NCI-H146 treated with DMSO at 0.1 percent for 48 hours (cell line): ENCODE measurements at regions not wholly inside any gene's neighbourhood (a gene's known extent, or its start where the extent isn't known, plus 50 kb on each side); places are given as distances from the start of the nearest gene placed in this dataset.

Experiments used
- DNase-seq: peaks from one replicate; lab custom pipeline; 2025; ENCODE audit not compliant: unreplicated experiment; lab: John Stamatoyannopoulos, UW

DNA sequence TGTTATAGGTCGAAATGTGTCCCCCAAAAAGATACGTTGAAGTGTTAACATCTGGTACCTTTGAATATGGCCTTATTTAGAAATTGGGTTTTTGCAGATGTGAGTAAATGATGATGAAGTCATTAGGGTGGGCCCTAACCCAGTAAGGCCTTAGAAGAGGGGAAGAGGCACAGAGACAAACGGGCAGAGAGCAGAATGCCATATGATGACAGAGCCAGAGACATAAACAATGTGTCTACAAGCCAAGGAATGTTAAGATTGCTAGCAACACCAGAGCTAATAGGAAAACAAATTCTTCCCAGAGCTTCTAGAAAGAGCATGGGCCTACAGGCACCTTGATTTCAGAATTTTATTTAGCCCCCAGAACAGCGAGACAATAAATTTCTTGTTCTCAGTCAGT is 693.1 kb upstream of the NECTIN3 start:
- no peak for DNase-seq

DNA sequence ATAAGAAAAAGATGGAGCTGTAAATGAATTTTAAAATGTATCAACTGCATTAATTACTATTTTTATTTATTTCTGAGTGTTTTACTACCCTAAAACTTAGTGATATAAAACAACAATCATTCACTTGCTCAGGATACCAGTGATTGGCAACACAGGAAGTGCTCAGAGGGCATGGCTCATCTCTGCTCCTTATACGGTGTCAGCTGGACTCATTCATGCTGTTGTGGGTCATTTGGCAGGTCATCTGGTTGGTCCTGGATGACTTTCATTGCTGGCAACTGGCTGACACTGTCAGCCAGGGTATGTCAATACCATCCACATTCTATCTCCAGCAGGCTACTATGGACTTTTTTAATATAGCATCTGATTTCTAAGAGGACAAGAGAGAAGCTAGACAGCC is 689.6 kb upstream of the NECTIN3 start:
- no peak for DNase-seq

DNA sequence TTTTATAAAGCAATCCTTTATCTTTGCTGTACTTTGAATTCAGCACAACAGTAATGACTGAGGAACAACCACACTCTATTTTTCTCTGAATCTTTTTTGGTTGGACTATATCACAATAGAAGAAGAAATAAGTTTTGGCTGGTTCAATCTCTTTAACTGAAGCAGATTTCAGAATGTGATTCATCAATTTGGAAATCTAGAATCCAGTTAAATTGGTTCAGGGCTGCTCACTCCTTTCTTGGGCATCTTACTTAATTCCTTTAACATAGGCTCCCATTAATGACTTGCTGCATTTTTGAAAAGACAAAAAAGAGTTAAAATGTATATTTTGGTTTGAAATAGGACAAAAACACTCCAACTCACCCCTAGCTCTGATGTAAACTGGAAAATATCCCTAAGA is 688.3 kb upstream of the NECTIN3 start:
- no peak for DNase-seq

DNA sequence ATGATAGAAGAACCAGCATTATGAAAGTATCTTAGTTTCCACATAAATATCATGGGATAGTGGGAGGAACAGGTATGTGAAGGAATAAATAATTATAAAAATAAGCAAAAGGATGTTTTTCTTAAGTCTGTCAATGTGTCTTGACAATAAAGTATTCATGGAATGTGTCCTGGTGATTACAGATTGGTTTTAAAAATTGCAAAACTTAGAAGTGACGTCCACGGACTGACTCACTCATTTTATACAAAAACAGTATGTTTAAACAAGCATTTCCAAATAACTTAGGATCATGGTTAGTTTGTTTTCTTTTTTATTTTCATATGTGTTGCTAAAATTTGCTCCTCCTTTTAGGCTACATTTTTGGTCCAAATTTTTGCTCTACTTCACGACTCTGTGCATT is 687.0 kb upstream of the NECTIN3 start:
- DNase-seq = no peak

DNA sequence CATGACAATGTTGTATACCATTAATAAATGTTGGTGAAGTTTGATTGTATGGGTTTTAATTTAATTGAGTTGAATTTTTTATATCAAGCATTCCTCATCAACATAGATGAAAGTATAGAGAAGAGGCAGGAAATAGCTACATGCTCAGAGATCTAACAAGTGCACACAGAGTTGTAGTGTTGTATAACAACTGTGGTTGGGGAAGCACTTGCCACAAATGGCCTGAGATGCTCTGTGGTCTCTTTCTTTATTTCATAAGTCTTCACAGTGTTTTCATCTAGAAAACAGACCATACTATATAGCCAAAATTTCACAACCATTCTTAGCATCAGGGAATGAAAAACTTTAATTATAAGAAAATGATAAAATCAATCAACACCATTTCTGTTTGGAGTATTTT is 682.6 kb upstream of the NECTIN3 start:
- no peak for DNase-seq

DNA sequence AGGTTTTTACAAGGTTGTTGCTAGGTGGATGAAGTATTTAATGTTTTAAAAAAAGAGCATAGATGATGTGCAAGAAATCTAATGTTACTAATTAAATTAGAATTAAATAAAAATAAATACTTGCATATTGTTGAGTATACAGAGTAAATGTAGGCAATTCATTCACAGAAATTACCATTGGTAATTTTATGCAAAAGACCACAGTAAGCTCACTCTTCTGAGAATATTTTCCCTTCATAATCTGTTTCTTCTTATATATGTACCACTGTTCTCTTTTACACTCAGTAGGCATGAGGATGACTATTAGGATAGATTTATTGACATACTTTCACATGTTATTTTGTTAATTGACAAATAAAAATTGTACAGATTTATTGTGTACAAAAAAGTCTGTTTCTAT is 681.2 kb upstream of the NECTIN3 start:
- no peak for DNase-seq

DNA sequence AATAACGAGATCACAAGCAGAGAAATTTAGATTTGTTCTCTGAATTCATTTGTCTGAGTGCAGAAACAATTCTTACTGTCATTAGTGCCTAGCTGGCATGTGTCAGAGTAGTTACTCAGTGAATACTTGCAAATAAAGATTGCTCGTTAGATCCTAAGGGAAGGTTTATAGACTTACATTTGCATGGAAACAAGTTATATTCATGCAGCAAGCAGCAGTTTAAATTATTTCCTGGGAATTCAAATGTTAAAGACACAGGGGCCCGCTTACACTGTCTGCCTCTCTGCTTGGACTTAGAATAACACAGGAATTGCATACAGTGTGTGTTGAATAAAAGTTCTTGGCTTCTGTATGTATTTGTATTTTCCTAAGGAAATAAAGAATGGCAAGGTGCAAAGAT is 680.6 kb upstream of the NECTIN3 start:
- no peak for DNase-seq

DNA sequence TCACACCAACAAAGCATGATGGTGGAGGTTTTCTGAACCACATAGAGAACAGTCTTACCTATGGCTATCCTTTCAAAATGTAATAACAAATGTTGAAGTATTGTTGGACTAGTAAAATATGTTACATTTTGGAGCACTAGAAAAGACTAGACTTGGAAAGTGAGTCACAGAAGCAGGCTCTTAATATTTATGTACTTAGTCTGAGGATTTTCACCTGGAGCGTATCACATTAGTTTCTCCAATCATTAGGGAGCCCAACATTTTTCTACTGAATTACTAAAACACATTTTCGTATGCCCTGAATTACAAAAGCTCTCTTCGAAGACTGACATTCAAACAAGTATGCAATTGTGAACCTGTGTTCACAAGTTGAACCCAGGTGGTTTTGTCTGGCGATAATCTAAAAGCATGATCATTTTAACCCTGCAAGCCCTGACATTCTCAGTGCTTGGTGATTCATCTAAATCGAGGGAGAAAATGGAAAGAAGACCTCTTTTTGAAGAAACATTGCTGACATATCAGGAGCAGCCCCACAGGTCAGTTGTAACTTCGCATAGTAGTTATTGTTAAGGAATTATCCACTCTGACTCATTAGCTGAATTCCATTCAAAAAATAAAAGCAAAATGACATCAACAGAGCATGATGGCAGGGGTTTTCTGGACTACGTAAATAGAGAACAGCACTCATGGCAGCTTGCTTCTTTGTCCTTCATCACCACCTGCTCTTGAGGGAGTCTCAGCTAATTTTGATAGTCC is 679.8 kb upstream of the NECTIN3 start:
- DNase-seq = no peak

DNA sequence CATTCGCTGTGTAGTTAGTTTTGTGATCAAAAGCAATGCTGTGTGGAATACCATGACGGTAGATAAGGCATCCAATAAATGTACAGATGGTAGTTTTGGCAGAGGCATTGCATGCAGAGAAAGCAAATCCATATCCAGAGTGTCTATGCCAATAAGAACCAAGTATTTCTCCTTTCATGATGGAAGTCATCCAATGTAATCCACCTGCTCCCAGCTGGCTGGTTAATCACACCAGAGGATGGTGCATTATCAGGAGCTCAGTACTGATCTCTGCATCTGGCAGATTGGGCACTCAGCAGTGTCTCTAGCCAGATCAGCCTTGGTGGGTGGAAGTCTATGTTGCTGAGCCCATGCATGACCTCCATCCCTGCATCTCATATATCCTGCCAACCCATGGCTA is 677.7 kb upstream of the NECTIN3 start:
- no peak for DNase-seq

DNA sequence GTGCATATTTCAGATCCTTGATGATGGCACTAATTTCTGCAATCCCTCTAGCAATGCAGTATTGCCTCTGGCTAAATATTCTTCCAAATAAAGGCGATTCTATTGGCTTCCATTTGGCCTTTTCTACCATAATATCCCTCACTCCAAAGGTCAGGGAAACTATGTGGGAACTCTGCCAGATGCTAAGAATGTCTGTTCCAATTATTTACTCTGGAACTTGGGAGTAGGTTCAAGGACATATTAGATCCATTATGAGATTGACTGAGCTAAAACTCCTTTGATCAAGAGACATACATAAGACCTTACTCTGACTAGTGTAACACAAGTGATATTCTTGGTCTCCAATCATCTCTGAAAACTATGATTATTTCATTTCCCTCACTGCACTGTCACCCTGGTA is 674.5 kb upstream of the NECTIN3 start:
- no peak for DNase-seq

DNA sequence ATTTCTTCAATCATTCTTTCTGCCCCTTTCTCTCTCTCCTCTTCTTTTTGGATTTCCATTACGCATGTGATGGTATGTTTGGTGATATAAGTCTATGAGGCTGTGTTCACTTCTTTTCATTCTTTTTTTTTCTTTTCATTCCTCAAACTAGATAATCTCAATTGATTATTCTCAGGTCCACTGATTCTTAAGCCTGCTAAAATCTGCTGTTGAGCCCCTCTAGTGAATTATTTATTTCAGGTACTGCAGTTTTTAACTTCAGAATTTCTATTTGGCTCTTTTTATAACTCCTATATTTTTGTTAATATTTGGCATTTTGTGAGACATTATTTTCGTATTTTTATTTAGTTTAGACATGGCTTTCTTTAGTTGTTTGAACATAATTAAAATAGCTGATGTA is 671.3 kb upstream of the NECTIN3 start:
- no peak for DNase-seq

DNA sequence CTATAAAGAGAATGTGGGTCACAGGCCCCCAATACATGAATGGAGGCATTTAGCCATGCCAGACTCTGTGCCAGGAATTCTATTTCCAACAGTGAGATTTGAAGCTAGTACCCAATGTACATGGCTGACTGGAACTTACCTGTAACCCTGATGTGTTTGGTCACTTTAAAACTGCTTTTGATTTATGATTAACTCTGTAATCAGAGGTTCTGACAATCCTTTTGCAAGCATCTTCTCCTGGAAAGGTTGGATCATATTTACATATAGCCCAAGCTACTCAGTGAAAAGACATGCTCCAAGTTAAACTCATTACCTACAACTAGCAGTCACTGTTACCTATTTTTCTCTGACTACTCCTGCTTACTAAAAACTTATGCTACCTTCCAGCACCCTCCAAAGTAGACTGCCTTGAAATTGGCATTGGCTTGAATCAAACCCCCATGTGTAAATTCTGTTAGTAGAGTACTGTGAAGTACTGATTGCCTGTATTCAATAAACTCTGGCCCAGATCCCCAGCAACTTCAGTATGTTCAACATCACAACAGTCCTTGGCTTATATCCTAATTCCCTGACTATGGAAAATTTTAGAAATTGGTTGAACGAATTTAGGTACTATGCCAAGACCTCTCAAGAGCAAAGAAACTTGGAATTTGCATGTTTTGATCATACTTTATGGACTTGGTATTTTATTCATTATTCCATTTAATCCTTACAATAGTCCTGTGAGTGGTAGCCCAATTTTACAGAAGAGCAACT is 665.6 kb upstream of the NECTIN3 start:
- no peak for DNase-seq

DNA sequence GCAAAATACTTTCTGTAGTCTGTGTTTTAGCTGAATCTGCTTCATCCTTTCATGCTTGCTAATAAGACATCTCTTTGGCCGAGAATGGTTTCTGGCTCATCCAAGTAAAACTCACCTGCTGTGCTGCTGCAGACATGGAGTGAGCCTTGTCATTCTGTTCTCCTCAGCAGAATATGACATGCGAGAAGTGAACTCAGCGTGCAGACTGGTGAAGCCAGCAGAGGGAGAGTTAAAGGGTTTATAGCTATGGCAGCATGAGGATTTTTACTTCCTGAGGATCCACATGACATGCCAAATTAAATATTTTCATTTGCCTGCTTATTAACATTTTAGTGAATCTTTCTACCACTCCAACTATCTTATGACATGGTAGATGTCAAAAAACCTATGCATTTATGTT is 658.4 kb upstream of the NECTIN3 start:
- no peak for DNase-seq

DNA sequence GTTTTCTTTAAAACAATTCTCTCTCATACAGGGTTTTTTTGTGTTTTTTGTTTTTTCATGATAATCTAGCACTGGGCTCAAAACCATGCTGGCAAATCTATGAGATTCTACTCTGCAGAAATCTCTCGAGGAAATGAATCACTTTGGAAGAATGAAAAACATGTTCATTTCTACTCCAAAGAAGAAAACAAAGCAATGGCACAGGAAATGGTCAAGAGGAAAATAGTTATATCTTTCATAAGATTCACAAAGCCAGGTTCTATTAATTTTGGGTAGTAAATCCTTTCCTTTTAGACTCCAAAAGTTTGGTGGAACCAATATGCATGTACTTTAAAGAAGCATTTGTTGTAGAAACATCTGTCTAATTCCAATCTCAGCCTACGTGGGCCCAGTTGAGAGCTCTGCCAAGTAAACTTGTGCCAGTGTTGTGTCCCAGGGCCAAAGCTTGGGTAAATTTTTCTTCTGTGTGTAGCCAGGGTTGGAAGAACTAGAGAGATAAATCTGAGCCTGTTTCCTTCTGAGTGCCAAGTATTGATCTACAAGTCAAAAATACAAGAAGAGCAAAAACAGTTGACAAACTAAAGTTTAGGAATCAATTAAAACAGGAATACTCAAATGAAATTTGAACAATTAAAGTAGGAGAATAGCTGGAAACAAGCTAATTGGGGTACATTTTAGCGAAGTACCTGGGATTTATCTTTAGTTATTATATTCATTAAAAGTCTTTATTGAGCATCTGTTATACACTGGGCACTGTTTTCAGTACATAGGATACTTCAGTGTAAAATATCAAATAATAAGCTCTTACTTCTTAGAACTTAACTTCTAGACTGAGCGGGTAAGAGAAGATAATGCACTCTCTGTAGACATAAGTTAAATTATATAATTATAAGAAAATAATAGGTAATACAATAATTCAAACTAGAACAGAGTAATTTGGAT is 657.5 kb upstream of the NECTIN3 start:
- DNase-seq = no peak

DNA sequence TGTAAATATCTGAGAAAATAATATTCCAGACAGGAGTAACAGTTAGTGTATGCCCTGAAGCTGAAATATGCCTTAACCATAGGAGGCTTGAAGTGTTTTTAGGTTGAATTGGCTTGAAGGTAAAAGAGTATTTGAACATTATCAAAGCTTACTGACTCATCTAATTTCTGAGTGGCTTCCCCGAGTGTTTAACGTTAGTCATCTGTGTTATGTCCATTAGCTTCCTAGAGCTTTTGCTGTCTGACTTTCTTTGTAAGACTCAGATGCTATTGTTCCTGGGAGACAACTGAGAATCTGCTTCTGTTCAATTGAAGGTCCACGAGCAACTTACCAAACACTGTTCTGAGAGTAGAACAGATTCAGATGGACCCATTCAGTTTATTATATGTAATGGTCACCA is 656.8 kb upstream of the NECTIN3 start:
- DNase-seq = no peak

DNA sequence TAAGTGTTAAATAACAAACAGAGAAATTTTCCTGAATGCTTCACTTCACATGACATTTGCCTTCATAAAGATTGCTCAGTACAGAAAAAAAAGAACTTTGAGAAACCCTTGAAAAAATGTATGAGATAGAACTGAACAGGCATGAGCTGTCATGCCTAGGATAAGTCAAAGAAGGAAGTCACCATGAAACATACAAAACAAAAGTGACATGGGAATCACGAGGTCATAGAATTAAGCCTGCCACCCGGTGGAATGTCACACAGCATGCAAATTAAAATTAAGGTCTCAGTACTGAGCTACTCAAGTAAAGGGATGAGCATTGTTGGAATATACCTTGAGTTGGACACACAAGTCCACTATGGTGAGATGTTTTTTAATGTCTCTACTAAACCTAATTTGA is 652.5 kb upstream of the NECTIN3 start:
- DNase-seq = no peak

DNA sequence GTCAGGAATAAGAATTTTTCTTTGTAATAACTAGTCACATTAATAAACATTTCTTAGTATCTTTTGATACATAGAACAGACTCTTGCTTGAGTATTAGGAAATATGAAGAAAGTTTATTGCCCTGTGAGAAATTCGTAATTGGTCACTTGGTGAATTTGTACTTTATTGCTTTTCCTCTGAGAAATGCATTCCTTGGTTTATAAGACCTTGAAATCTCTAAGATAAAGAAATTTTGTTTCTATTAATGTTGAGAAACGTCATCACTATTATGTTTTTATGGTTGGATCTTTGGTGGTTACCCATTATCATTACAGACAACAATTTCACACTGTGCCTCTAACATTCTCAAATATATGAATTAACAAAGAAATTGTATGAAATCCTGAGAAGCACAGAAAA is 652.0 kb upstream of the NECTIN3 start:
- DNase-seq = no peak

DNA sequence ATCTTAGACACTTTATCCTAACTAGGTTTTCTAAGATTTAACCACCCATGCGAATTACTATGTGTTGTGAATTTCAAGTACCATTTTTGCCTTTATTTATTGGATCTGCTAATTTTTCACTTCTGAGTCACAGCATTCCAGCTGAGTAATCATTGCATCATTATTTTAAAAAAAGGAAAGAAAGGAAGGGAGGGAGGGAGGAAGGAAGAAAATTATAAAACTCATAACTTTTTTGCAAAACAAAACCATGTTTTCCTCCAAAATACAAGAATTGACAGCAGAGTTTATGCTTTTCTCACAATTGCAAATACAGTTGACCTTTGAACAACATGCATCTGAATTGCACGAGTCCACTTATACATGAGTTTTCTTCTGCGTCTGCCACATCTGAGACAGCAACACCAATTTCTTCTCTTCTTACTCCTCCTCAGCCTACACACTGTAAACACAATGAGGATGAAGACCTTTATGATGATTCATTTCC is 651.4 kb upstream of the NECTIN3 start:
- no peak for DNase-seq

DNA sequence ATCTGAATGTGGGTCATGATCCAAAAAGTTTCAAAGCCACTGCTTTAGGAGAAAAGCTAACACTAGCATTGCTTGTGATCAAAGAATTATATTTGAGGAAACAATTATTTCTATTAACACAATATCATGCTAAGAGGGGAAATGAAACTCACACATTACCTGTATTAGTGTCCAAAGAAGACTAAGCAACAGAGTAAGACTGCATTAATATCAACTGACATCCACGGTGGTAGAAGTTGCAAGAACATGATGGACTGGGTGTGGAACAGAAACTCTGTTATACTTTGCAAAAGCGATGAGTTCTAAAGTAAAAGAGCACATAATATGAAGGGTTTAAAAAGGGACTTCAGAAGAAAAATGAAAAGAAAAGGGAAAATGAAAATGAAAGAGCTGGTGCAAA is 648.3 kb upstream of the NECTIN3 start:
- no peak for DNase-seq

DNA sequence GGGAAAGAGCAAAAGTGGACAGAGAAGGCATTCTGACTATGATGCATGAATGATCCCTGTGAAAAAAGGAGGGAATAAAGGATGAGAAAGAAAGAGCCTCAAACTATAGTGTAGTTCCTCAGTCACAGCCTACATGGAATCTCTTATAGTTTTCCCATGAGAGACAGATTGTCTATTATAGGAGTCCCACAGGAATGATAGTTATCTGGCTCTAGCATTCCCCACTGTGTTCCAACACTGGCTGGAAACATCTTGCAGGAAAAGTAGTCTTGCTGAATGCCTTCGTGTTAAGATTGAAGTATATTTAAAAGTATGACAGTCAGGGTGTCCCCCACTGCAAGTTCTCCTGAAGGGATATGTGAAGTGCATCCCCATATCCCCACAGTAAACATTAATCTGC is 641.5 kb upstream of the NECTIN3 start:
- DNase-seq = no peak

DNA sequence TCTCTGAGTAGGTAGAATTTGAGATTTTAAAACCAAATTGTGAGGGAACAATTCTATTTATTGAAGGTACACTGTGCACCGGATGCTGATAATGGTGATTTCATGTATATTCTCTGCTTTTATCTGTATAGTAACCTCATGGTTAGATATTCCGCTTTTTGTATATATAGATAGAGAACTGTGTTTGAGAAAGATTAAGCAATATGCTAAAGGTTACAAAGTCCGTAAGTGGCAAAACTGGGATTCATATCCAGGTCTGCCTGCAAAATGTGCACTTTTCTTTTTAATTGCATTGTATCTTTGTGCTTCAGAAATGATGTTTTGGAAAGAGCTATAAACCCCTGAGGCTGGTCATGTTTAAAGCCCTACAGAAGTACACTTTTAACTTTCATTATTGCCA is 635.4 kb upstream of the NECTIN3 start:
- DNase-seq = no peak
